ENCODE measurements at regions not wholly inside any gene's neighbourhood (a gene's known extent, or its start where the extent isn't known, plus 50 kb on each side); places are given as distances from the start of the nearest gene placed in this dataset.

GRCh38 chr10:9222917-9223316 is 1168.4 kb downstream of the GATA3 start:
- TF ChIP-seq CTCF (IDR thresholded peaks at IDR 0.05) = no peak
- ATAC-seq (ENCODE audit: low FRiP score) (no peak), DNase-seq (ENCODE audit: low spot score) (no peak)

GRCh38 chr10:9227679-9228365 is 1173.3 kb downstream of the GATA3 start:
- TF ChIP-seq CTCF (IDR thresholded peaks at IDR 0.05) = no peak
- no peak for ATAC-seq (ENCODE audit: low FRiP score)
- no peak for DNase-seq (ENCODE audit: low spot score)

GRCh38 chr10:9228771-9229170 is 1174.3 kb downstream of the GATA3 start:
- ATAC-seq (ENCODE audit: low FRiP score) (no peak), DNase-seq (ENCODE audit: low spot score) (no peak)
- TF ChIP-seq CTCF (IDR thresholded peaks at IDR 0.05) = no peak

- no peak for TF ChIP-seq CTCF (IDR thresholded peaks at IDR 0.05)
- DNase-seq (ENCODE audit: low spot score) (no peak), ATAC-seq (ENCODE audit: low FRiP score) (no peak)
Observed at GRCh38 chr10:9229702-9230244, 1175.3 kb downstream of the GATA3 start.

GRCh38 chr10:9230625-9231024 is 1176.1 kb downstream of the GATA3 start:
- no peak for ATAC-seq (ENCODE audit: low FRiP score)
- no peak for TF ChIP-seq CTCF (IDR thresholded peaks at IDR 0.05)
- DNase-seq (ENCODE audit: low spot score) = no peak

GRCh38 chr10:9234191-9234590 is 1179.7 kb downstream of the GATA3 start:
- ATAC-seq (ENCODE audit: low FRiP score) (no peak), DNase-seq (ENCODE audit: low spot score) (no peak)
- TF ChIP-seq CTCF (IDR thresholded peaks at IDR 0.05) = no peak

- DNase-seq (ENCODE audit: low spot score) (no peak), ATAC-seq (ENCODE audit: low FRiP score) (no peak)
- no peak for TF ChIP-seq CTCF (IDR thresholded peaks at IDR 0.05)
Observed at GRCh38 chr10:9238041-9238440, 1183.6 kb downstream of the GATA3 start.
